K562 (cell line): ENCODE measurements at regions not wholly inside any gene's neighbourhood (a gene's known extent, or its start where the extent isn't known, plus 50 kb on each side); places are given as distances from the start of the nearest gene placed in this dataset.

ENCODE experiments used
- ATAC-seq: fragments of 200-7000 bp; cut with Tn5 transposase; 3 replicates; pipeline ENCODE4 v1.9.1; 2020; ENCODE audit warnings: moderate library complexity
- BruUV-seq: library from RNA; stranded (reverse); fragments of 400-500 nt; replicated peaks from 2 replicates; lab custom pipeline; 2021; lab: Mats Ljungman, UMichigan
- CTCF ChIA-PET: fragments of 300-600 bp; formaldehyde crosslinking; extraction: SDS; loops from one replicate; lab custom pipeline; 2021; ENCODE audit warnings: low intra/inter-chr PET ratio; lab: Yijun Ruan, JAX
- POLR2A ChIA-PET: fragments of 300-600, 350-650 bp; sonication (Branson Sonifier 250); formaldehyde crosslinking; extraction: SDS; loops from one replicate; lab custom pipeline; 2021; ENCODE audit warnings: antibody characterized with exemption, inconsistent platforms; lab: Yijun Ruan, JAX
- DNase-seq, 4 experiments: peaks; one replicate each; pipeline versions ENCODE4 v3.0.0 to v3.0.0-alpha.2; 2011 to 2018; ENCODE audit warnings: low spot score in 3 of 4, mixed read lengths in 3 of 4; ENCODE audit errors: extremely low read depth in 1 of 4
- FAIRE-seq: peaks from 2 replicates; lab custom pipeline; 2011; peaks lifted over from hg19 to GRCh38; lab: Jason Lieb, UNC
- H2AFZ ChIP-seq: 2 replicates; pipeline ENCODE4 v1.6.0; 2011; ENCODE audit warnings: low read depth, low read length, control low read depth, inconsistent platforms
- H3K27ac ChIP-seq: fragments of 200-600 bp; 3 replicates; pipeline ENCODE4 v1.8.0; 2011; ENCODE audit warnings: low read depth, mild to moderate bottlenecking, control low read depth, inconsistent platforms, low read length, moderate library complexity, mixed read lengths; ENCODE audit errors: extremely low read depth
- H3K27me3 ChIP-seq, 2 experiments: fragments of 300-600 bp in 1 of 2; 2 replicates in 1 of 2; 3 replicates in 1 of 2; pipeline versions ENCODE4 v1.6.0 to v1.8.0; 2011; ENCODE audit warnings: inconsistent platforms in 2 of 2, low read length in 2 of 2, mild to moderate bottlenecking in 1 of 2, mixed read lengths in 1 of 2, moderate library complexity in 1 of 2; ENCODE audit not compliant: control insufficient read depth in 2 of 2, insufficient read depth in 2 of 2
- H3K36me3 ChIP-seq: fragments of 300-600 bp; 3 replicates; pipeline ENCODE4 v1.8.0; 2011; ENCODE audit warnings: mild to moderate bottlenecking, low read length, inconsistent platforms; ENCODE audit not compliant: control insufficient read depth, insufficient read depth
- H3K4me1 ChIP-seq, 2 experiments: fragments of 200-600 bp in 1 of 2; replicated peaks in 1 of 2; 2 replicates in 1 of 2; 3 replicates in 1 of 2; pipeline versions ENCODE4 v1.5.1 to v1.8.0; 2011; ENCODE audit warnings: inconsistent platforms in 2 of 2, low read length in 2 of 2, mild to moderate bottlenecking in 1 of 2, mixed read lengths in 1 of 2, moderate library complexity in 1 of 2; ENCODE audit not compliant: control insufficient read depth in 2 of 2, insufficient read depth in 2 of 2
- H3K4me2 ChIP-seq: 2 replicates; pipeline ENCODE4 v1.6.1; 2011; ENCODE audit warnings: low read length, control low read depth, inconsistent platforms, mixed read lengths; ENCODE audit not compliant: insufficient read depth
- H3K4me3 ChIP-seq: fragments of 200-600 bp; sonication (generic), shearing (Covaris generic); 2 replicates; pipeline ENCODE4 v1.5.1; 2016; ENCODE audit warnings: control low read depth, inconsistent platforms
- H3K79me2 ChIP-seq: fragments of 200-600 bp; 3 replicates; pipeline ENCODE4 v1.8.0; 2011; ENCODE audit warnings: low read length, inconsistent platforms; ENCODE audit not compliant: control insufficient read depth, insufficient read depth
- H3K9ac ChIP-seq, 2 experiments: 2 replicates each; pipeline versions ENCODE4 v1.6.0 to v1.6.1; 2011; ENCODE audit warnings: low read depth in 2 of 2, low read length in 2 of 2, control low read depth in 1 of 2, inconsistent platforms in 1 of 2, mild to moderate bottlenecking in 1 of 2, mixed read lengths in 1 of 2; ENCODE audit not compliant: insufficient read depth in 1 of 2
- H3K9me1 ChIP-seq: one replicate; pipeline ENCODE4 v1.6.0; 2011; ENCODE audit warnings: inconsistent platforms, mild to moderate bottlenecking, low read length, moderate library complexity; ENCODE audit not compliant: control insufficient read depth, insufficient read depth
- H3K9me3 ChIP-seq: replicated peaks from 2 replicates; pipeline ENCODE4 v1.5.1; 2011; ENCODE audit warnings: low read depth, low read length, inconsistent platforms; ENCODE audit not compliant: control insufficient read depth, insufficient read depth
- H4K20me1 ChIP-seq: replicated peaks from 2 replicates; pipeline ENCODE4 v1.6.1; 2011; ENCODE audit warnings: low read length, inconsistent platforms, mixed read lengths; ENCODE audit not compliant: control insufficient read depth, insufficient read depth
- ARID1B ChIP-seq: fragments of 450-650 bp; IDR thresholded peaks from 2 replicates; pipeline ENCODE4 v1.6.1; 2016; ENCODE audit warnings: antibody characterized with exemption, mild to moderate bottlenecking, inconsistent platforms
- E2F3 ChIP-seq: fragments of 250-450 bp; sonication (Bioruptor Pico); IDR thresholded peaks from 2 replicates; pipeline ENCODE4 v1.4.0; 2020; ENCODE audit warnings: mild to moderate bottlenecking
- EGR1 ChIP-seq: fragments of 450-650 bp; conservative IDR thresholded peaks from 2 replicates; pipeline ENCODE4 v1.6.1; 2017; ENCODE audit warnings: mild to moderate bottlenecking
- NR2F6 ChIP-seq: fragments of 450-650 bp; formaldehyde crosslinking; IDR thresholded peaks from 2 replicates; pipeline ENCODE4 v1.4.0; 2020; ENCODE audit warnings: mild to moderate bottlenecking
- NR4A1 ChIP-seq, 2 experiments: fragments of 250-450 bp in 1 of 2; fragments of 450-650 bp in 1 of 2; sonication (Bioruptor Pico) in 1 of 2; IDR thresholded peaks; 2 replicates each; pipeline versions ENCODE4 v1.4.0 to v1.6.1; 2016 to 2020; ENCODE audit warnings: mild to moderate bottlenecking in 2 of 2, missing compliant biosample characterization in 1 of 2, missing genetic modification characterization in 1 of 2, moderate library complexity in 1 of 2
- PHF8 ChIP-seq: fragments of 200-600 bp; sonication (generic); IDR thresholded peaks from 2 replicates; pipeline ENCODE4 v1.6.1; 2012; ENCODE audit warnings: mixed run types, mild to moderate bottlenecking, inconsistent platforms, low read length, moderate library complexity, borderline replicate concordance
- SUPT5H ChIP-seq: fragments of 450-650 bp; IDR thresholded peaks from 2 replicates; pipeline ENCODE4 v1.6.1; 2016
- TAL1 ChIP-seq: fragments of 450-650 bp; IDR thresholded peaks from 2 replicates; pipeline ENCODE4 v1.6.1; 2016; ENCODE audit warnings: mild to moderate bottlenecking
- TCF7L2 ChIP-seq: fragments of 150-350 bp; IDR thresholded peaks from 2 replicates; pipeline ENCODE4 v1.6.1; 2016; ENCODE audit warnings: low read depth, mild to moderate bottlenecking, low read length, moderate library complexity
- ZFP30 ChIP-seq: fragments of 250-450 bp; sonication (Bioruptor Pico); IDR thresholded peaks from 2 replicates; pipeline ENCODE4 v1.8.0; 2022; ENCODE audit warnings: moderate library complexity, mild to moderate bottlenecking, inconsistent platforms, borderline replicate concordance
- ZFPM2 ChIP-seq: fragments of 250-450 bp; sonication (Bioruptor Pico); IDR thresholded peaks from 2 replicates; pipeline ENCODE4 v1.5.1; 2022; ENCODE audit warnings: mild to moderate bottlenecking
- ZZZ3 ChIP-seq: fragments of 450-650 bp; IDR thresholded peaks from 2 replicates; pipeline ENCODE4 v1.6.1; 2016; ENCODE audit warnings: antibody characterized with exemption, mild to moderate bottlenecking, moderate library complexity
- WGBS: fragments of 100-300 bp; shearing (Covaris generic); methylation state at CpG from one replicate; pipeline ENCODE4 v1.1.6; 2016; ENCODE audit warnings: low coverage, mixed read lengths; ENCODE audit not compliant: insufficient coverage; ENCODE audit errors: missing lambda C conversion rate; 5-methylcytosine and 5-hydroxymethylcytosine counted together
- in situ Hi-C: fragments of 300-500 bp; cut with MboI; formaldehyde crosslinking; loops from 4 replicates; pipeline ENCODE4 v1.15.0; 2018; ENCODE audit warnings: inconsistent platforms, mixed read lengths
- intact Hi-C: fragments of 100-400 bp; cut with micrococcal nuclease; formaldehyde crosslinking; loops from 2 replicates; pipeline ENCODE4 v1.14.2; 2022
- TF ChIP-seq, protein P1 (sequence below), 2 experiments: fragments of 450-650 bp in 1 of 2; IDR thresholded peaks; 2 replicates each; pipeline ENCODE4 v1.6.1; 2011 to 2017; ENCODE audit warnings: low read depth in 2 of 2, antibody characterized with exemption in 1 of 2, borderline replicate concordance in 1 of 2, low read length in 1 of 2, mild to moderate bottlenecking in 1 of 2, mixed read lengths in 1 of 2; ENCODE audit not compliant: control insufficient read depth in 1 of 2
- TF ChIP-seq, protein P2 (sequence below): conservative IDR thresholded peaks from 2 replicates; pipeline ENCODE4 v1.6.1; 2011; ENCODE audit warnings: low read depth, mild to moderate bottlenecking, low read length; ENCODE audit not compliant: control insufficient read depth

DNA sequence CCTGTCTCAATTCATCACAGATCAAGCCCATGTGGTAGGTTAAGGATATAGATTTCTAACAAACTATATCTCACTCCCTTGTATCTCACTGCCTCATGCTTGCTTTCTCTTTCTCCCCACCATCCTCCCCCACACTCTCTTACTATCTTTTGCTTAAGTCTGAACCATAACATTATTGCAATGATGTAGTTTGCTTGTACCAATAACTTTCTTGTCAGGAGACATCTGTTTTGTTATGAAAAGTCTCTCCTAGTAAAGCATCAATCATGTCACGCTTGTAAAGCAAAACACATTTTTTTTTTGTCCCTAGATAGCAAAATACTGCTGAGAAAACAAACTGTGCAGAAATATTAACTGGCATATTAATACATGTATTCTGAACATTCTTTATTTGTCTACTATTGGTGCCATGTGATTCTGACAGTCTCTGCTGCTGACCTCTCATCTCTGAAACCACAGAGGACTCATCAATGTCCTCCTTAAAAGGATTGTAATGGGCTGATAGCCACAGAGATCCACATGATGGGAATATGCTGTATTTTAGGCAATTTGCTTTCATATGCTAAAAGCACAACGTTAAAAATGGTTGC is 217.5 kb downstream of the VEGFC start (continued):
- TF ChIP-seq, protein P1, sequence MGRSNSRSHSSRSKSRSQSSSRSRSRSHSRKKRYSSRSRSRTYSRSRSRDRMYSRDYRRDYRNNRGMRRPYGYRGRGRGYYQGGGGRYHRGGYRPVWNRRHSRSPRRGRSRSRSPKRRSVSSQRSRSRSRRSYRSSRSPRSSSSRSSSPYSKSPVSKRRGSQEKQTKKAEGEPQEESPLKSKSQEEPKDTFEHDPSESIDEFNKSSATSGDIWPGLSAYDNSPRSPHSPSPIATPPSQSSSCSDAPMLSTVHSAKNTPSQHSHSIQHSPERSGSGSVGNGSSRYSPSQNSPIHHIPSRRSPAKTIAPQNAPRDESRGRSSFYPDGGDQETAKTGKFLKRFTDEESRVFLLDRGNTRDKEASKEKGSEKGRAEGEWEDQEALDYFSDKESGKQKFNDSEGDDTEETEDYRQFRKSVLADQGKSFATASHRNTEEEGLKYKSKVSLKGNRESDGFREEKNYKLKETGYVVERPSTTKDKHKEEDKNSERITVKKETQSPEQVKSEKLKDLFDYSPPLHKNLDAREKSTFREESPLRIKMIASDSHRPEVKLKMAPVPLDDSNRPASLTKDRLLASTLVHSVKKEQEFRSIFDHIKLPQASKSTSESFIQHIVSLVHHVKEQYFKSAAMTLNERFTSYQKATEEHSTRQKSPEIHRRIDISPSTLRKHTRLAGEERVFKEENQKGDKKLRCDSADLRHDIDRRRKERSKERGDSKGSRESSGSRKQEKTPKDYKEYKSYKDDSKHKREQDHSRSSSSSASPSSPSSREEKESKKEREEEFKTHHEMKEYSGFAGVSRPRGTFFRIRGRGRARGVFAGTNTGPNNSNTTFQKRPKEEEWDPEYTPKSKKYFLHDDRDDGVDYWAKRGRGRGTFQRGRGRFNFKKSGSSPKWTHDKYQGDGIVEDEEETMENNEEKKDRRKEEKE (IDR thresholded peaks at IDR 0.05; ENCODE audit: borderline replicate concordance in 1 of 2, control insufficient read depth in 1 of 2, low read depth in 2 of 2, low read length in 1 of 2) = no peak
- TF ChIP-seq NR2F6 (CRISPR knock-in tag) = no peak

DNA sequence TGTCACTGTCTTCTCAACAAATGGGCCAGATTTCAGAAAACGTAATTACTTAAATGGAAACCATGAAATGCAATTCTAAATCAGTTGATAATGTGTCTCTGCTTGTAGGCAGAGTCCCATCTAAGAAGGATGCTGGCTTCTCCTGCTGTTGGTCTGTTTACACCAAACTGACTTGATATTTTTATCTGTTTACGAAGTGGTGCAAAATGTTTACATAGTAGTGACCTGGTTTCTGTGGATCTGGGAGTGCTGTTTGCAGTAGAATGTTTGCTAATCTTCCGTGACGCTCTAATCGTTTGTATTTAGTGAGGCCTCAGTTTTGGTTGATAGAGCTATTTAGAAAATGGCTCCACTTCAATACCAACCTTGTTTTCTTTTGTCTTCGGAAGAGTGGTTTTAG is 213.5 kb downstream of the VEGFC start:
- Histone ChIP-seq H3K4me3 (no peak overlapping the region), H3K9ac (no peak overlapping the region), H4K20me1 (no peaks in the 10 kb centered on the region), H3K9me3 (0 out of 2 replicates have a peak, but pooled peaks cover 2% of the 10 kb centered on the region), H2AFZ (no peak overlapping the region), H3K27ac (no peak overlapping the region), H3K79me2 (no peaks in the 10 kb centered on the region), H3K27me3 (no peaks in the 10 kb centered on the region), H3K4me2 (no peak overlapping the region), H3K4me1 (no peaks in the 10 kb centered on the region), H3K36me3 (no peaks in the 10 kb centered on the region), H3K9me1 (no peaks in the 10 kb centered on the region)
- no peak for DNase-seq
- no peak for ATAC-seq
- ChIA-PET CTCF (no interaction called here), POLR2A (no interaction called here)
- TF ChIP-seq ZFP30 (CRISPR knock-in tag) = no peak
- no peak for TF ChIP-seq ARID1B
- TF ChIP-seq ZFPM2 = no peak
- no peak for TF ChIP-seq E2F3
- no peak for TF ChIP-seq SUPT5H
- no peak for TF ChIP-seq TCF7L2
- no peak for TF ChIP-seq NR4A1 (CRISPR knock-in tag; IDR thresholded peaks at IDR 0.05)
- no peak for TF ChIP-seq NR4A1 (tag; IDR thresholded peaks at IDR 0.05)
- no peak for TF ChIP-seq TAL1
- no peak for TF ChIP-seq PHF8
- no peak for TF ChIP-seq ZZZ3
- TF ChIP-seq EGR1 = no peak
- TF ChIP-seq, protein P2, sequence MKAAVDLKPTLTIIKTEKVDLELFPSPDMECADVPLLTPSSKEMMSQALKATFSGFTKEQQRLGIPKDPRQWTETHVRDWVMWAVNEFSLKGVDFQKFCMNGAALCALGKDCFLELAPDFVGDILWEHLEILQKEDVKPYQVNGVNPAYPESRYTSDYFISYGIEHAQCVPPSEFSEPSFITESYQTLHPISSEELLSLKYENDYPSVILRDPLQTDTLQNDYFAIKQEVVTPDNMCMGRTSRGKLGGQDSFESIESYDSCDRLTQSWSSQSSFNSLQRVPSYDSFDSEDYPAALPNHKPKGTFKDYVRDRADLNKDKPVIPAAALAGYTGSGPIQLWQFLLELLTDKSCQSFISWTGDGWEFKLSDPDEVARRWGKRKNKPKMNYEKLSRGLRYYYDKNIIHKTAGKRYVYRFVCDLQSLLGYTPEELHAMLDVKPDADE = no peak
- WGBS = 0% methylated on average over 6 of the region's 6 CpGs
- in situ Hi-C loops (no loop called here), intact Hi-C loops (no loop called here)
- FAIRE-seq = no peak
- no TSS peak for BruUV-seq
